NOMO-1 (cell line): ENCODE measurements at regions not wholly inside any gene's neighbourhood (a gene's known extent, or its start where the extent isn't known, plus 50 kb on each side); places are given as distances from the start of the nearest gene placed in this dataset.
"Not testable (repeated sequence)": the region's sequence is repeated elsewhere in the genome, so short reads cannot be mapped to it uniquely, and the experiment has no call there.

Experiments used
- DNase-seq, 2 experiments: peaks; one replicate each; lab custom pipeline; 2025; ENCODE audit not compliant: unreplicated experiment in 2 of 2; lab: John Stamatoyannopoulos, UW

GRCh38 chr10:52477305-52477704 is 163.2 kb downstream of the DKK1 start:
- DNase-seq = no peak

GRCh38 chr10:52479567-52479966 is 165.5 kb downstream of the DKK1 start:
- no peak for DNase-seq

GRCh38 chr10:52481986-52482555 is 168.0 kb downstream of the DKK1 start:
- DNase-seq = no peak

- DNase-seq = no peak
Observed at GRCh38 chr10:52483587-52483986, 169.5 kb downstream of the DKK1 start.

- no peak for DNase-seq
Observed at GRCh38 chr10:52484206-52485065, 170.4 kb downstream of the DKK1 start.

GRCh38 chr10:52485462-52485861 is 171.4 kb downstream of the DKK1 start:
- no peak for DNase-seq

GRCh38 chr10:52486840-52487611 is 172.9 kb downstream of the DKK1 start:
- no peak for DNase-seq

- DNase-seq = no peak
Observed at GRCh38 chr10:52488606-52489485, 174.8 kb downstream of the DKK1 start.

GRCh38 chr10:52491246-52491995 is 177.3 kb downstream of the DKK1 start:
- no peak for DNase-seq

- no peak for DNase-seq
Observed at GRCh38 chr10:52499281-52499680, 185.2 kb downstream of the DKK1 start.

GRCh38 chr10:52500476-52500875 is 186.4 kb downstream of the DKK1 start:
- no peak for DNase-seq

GRCh38 chr10:52502237-52502636 is 188.2 kb downstream of the DKK1 start:
- DNase-seq = no peak

- DNase-seq = not testable (repeated sequence)
Observed at GRCh38 chr10:52505341-52505740, 191.3 kb downstream of the DKK1 start.

- no peak for DNase-seq
Observed at GRCh38 chr10:52514481-52514880, 200.4 kb downstream of the DKK1 start.

- DNase-seq = no peak
Observed at GRCh38 chr10:52517012-52517411, 202.9 kb downstream of the DKK1 start.

- DNase-seq = no peak
Observed at GRCh38 chr10:52523696-52524095, 209.6 kb downstream of the DKK1 start.

- no peak for DNase-seq
Observed at GRCh38 chr10:52525761-52526160, 211.7 kb downstream of the DKK1 start.

GRCh38 chr10:52526251-52526823 is 212.3 kb downstream of the DKK1 start:
- DNase-seq = no peak

GRCh38 chr10:52532650-52533290 is 218.7 kb downstream of the DKK1 start:
- DNase-seq = no peak
